ENCODE measurements at regions not wholly inside any gene's neighbourhood (a gene's known extent, or its start where the extent isn't known, plus 50 kb on each side); places are given as distances from the start of the nearest gene placed in this dataset.

GRCh38 chr11:23233075-23233474, 372.8 kb upstream of the CCDC179 start:
- TF ChIP-seq CTCF (IDR thresholded peaks at IDR 0.05) = no peak
- no peak for TF ChIP-seq POLR2A (IDR thresholded peaks at IDR 0.05)
